ENCODE measurements at regions not wholly inside any gene's neighbourhood (a gene's known extent, or its start where the extent isn't known, plus 50 kb on each side); places are given as distances from the start of the nearest gene placed in this dataset.

DNA sequence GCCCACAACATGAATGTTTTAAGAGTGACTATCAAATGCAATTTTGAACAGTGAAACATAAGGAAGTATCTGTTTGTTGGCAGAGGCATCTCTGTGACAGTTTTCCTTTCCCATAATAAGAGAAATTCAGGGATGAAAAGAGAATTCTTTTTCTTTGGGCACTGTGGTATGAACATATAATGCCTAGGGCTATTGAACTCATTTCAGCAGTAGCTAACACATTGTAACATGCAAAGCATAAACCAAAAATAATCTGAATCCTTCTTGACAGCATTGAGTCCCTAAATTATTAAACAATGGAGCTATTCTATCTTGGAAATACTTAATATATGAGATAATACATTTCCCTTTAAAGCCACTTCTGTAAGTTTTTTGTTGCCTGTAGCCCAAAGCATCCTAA, 633.0 kb upstream of the B3GALT2 start:
- DNase-seq (ENCODE audit: insufficient read length, low spot score) = no peak
- no peak for FAIRE-seq

DNA sequence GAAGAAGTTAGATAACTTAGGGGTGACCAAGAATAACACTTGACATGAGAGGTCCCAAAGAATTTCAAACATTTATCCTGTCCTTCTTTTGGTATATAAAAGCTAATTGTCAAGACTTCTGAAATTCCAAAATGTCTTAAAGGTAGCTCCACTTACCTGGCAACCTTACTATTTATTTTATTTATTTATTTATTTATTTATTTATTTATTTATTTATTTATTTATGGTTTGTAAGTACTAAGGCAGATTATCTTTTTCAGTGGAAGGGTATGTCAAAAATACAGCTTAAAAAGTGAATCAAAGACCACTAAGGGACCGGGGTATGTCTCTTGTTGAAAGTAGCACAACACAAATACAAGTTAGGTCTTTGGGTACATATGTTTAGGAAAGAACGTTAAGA, 620.8 kb upstream of the B3GALT2 start:
- no peak for FAIRE-seq
- DNase-seq (ENCODE audit: insufficient read length, low spot score) = no peak

- DNase-seq (ENCODE audit: insufficient read length, low spot score) = no peak
- peak; percentile 18 for FAIRE-seq
Observed at GRCh38 chr1:193806079-193807048, 620.0 kb upstream of the B3GALT2 start.

DNA sequence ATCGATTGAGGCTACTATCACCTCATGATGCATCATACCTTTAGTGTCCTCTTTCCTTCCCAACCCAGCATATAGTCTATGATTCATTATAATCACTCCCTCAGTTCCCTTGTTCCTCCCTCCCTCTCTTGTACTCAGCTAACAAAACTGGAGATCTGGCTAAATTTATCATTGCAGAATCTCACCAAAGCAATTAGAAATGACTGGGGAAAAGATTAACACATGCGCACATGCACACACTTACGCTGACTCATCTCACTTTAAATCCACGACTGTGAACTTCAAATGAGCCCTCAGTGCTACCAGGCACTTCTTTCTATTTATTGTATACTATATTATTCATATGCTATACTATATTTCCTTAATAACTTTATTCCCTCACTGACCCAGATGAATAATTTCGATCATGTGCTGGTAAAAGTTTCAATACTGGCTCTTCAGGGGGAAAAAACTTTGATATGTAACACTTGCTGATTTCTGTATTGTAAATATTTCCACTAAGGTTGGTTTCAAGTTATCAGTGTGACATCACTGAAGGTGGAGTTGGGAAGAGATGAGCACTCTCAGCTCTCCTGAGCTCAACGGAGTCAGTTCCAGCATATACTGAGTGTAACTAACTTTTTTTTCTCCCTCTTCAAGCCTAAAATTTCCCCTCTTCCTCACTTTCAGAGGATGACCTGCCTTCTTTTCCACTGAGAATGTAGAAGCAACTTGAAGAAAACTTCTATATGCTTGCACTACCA, 613.7 kb upstream of the B3GALT2 start:
- FAIRE-seq = no peak
- DNase-seq (ENCODE audit: insufficient read length, low spot score) = no peak

GRCh38 chr1:193799371-193799770, 613.0 kb upstream of the B3GALT2 start:
- FAIRE-seq = no peak
- no peak for DNase-seq (ENCODE audit: insufficient read length, low spot score)

DNA sequence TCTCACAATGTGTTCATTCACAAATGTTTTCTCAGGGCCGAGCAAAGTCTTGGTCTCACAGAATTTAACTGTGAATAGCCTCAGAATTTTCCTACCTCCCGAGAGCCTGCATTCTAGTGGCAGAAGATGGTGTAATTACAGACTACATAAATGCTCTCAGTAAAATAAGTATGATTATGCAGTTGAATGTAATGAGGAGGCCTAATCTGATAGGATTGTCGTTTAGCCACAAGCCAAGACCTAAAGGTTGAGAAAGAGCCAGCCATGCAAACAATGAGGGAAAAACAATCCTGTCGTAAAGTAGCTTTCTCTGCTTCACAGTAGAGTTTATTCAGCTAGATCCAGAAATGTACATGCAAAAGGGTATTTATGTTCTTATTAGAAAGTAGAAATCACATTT, 607.8 kb upstream of the B3GALT2 start:
- FAIRE-seq (no peak), DNase-seq (ENCODE audit: insufficient read length, low spot score) (no peak)

DNA sequence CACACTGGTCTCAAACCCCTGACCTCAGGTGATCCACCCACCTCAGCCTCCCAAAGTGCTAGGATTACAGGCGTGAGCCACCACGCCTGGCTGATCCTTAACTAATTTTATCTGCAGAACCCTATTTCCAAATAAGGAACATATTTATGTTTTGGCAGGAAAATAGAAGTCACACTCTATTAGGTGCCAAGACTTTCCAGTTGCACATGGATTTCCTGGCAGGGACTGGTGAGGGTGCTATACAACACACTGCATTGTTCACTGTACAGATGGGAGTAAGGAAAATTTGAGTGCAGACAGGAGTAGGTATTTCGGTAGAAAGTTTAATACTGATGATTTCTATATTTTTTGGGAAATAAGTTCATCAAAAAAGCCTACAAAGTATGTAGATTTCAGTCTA, 605.3 kb upstream of the B3GALT2 start:
- FAIRE-seq = no peak
- no peak for DNase-seq (ENCODE audit: insufficient read length, low spot score)

DNA sequence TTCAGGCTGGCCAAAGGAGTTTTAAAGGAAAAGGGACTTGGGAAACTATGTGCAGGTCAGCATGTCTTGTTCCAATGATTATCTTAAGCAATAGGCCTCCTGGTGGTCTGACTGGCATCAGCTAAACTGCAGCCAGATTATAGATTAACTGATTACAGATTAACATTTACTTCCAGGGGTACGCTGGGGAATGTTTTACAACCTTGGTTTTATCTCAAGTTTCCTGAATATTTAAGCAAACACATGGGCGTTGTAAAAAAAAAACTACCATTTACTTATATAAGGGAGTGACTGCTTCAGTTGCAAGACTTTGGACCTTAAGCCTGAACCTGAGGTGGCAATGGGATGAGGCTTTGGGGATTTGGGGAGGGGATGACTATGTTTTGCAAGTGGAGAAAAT, 600.6 kb upstream of the B3GALT2 start:
- DNase-seq (ENCODE audit: insufficient read length, low spot score) (no peak), FAIRE-seq (no peak)

DNA sequence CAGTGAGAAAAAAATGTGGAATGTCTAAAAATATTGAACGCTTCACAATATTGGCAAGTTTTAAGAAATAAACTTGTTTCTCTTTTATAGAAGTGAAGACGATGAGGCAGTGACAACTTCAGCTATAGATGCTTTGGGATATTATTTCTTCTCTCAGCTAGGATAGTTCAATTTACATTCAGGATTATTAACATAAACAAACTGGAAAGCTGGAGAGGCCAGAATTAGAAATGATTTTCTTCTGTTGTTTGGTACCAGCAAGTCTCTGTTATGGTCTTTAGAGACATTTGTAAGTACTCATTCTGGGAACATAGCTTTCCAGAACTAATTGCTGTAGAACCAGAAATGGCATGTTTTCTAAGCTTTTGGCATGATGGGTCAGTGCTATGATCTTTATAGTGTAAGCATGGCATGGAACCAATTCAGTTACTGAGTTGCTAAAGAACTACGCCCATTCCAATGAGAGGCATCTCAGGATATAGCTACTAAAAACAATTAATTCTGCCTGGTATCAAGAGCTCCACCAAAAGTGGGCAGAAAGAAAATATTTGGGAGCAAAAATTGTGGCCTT, 599.5 kb upstream of the B3GALT2 start:
- FAIRE-seq = no peak
- DNase-seq (ENCODE audit: insufficient read length, low spot score) = no peak

DNA sequence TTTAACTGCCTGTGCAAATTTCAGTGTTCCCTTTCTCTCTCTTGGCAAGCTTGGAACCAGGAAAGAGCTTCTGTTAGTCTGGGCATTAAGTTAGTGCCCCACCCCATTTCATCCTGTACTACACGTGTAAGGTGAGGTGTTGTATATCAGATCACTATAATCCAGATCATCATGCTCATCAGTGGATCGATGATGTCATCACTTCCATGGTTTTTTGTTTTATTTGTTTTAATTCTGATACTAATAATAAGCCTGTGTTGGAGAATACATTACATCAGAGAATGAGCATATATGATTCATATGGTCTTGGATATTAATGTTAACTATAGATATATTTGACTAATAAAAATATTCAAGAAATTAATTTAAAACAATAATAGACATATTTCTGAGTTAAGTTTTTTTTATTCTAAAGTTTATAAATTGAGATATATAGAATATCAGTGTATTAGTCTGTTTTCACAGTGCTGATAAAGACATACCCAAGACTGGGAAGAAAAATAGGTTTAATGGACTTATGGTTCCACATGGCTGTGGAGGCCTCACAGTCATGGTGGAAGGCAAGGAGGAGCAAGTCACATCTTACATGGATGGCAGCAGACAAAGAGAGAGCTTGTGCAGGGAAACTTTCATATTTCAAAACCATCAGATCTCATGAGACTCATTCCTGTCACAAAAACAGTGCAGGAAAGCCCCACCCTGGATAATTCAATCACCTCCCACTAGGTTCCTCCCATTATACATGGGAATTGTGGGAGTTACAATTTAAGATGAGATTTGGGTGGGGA, 588.3 kb upstream of the B3GALT2 start:
- FAIRE-seq (no peak), DNase-seq (ENCODE audit: insufficient read length, low spot score) (no peak)

GRCh38 chr1:193771596-193771995, 585.2 kb upstream of the B3GALT2 start:
- FAIRE-seq (no peak), DNase-seq (ENCODE audit: insufficient read length, low spot score) (no peak)

- no peak for DNase-seq (ENCODE audit: insufficient read length, low spot score)
- FAIRE-seq = no peak
Observed at GRCh38 chr1:193769651-193770050, 583.2 kb upstream of the B3GALT2 start.

DNA sequence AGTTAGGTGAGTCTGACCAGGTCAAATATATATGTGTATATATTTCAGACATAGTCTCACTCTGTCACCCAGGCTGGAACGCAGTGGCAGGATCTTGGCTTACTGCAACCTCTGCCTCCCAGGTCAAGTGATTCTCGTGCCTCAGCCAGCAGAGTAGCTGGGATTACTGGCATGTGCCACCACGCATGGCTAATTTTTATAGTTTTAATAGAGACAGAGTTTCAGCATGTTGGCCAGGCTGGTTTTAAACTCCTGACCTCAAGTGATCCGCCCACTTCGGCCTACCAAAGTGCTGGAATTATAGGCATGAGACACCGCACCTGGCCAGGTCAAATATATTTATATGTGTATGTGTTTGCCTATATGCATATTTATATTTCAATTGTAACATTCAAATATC, 581.5 kb upstream of the B3GALT2 start:
- DNase-seq (ENCODE audit: insufficient read length, low spot score) (no peak), FAIRE-seq (no peak)

GRCh38 chr1:193766329-193766728, 579.9 kb upstream of the B3GALT2 start:
- no peak for FAIRE-seq
- no peak for DNase-seq (ENCODE audit: insufficient read length, low spot score)

DNA sequence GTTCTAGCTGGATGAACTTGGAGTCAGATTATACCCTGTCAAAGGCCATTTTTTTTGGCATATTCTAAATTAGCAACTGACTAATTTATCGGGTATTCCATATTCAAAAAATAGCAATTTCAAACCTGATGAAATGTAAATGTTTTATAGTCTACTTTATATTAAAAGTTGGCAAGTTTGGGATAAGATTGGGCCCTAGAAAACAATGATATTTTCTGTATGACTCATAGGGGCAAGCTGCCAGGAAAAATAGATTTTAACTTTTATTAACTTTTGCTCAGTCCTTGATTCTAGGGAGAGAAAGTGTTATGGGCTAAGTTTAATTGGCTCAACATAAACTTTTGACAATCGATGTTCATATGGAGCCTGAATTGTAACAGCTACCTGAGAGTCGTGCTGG, 576.9 kb upstream of the B3GALT2 start:
- no peak for FAIRE-seq
- no peak for DNase-seq (ENCODE audit: insufficient read length, low spot score)

GRCh38 chr1:193762236-193762635, 575.8 kb upstream of the B3GALT2 start:
- FAIRE-seq (no peak), DNase-seq (ENCODE audit: insufficient read length, low spot score) (no peak)

DNA sequence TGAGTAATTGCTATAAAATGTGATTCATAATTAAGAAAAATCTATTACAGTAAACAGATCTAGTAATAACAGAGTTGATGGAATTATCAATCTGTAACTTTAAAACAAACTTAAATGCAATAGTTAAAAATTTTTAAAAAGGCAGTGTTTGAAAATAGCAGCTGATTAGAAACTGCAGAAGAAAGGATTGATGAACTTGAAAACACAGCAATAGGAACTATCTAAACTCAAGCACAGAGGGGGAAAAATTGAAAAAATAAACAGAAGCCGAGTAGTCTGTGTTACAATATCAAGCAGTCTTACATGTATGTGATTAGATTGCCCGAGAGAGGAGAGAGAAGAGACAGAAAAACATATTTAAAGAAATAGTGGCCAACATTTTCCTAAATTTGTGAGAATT, 569.0 kb upstream of the B3GALT2 start:
- DNase-seq (ENCODE audit: insufficient read length, low spot score) (no peak), FAIRE-seq (no peak)

GRCh38 chr1:193754732-193755427, 568.5 kb upstream of the B3GALT2 start:
- no peak for FAIRE-seq
- DNase-seq (ENCODE audit: insufficient read length, low spot score) = no peak

GRCh38 chr1:193754151-193754550, 567.7 kb upstream of the B3GALT2 start:
- no peak for FAIRE-seq
- no peak for DNase-seq (ENCODE audit: insufficient read length, low spot score)

- no peak for FAIRE-seq
- no peak for DNase-seq (ENCODE audit: insufficient read length, low spot score)
Observed at GRCh38 chr1:193753038-193753756, 566.8 kb upstream of the B3GALT2 start.

Measured in GM19239 (cell line).